Neural cell (in vitro differentiated cells): ENCODE measurements at regions not wholly inside any gene's neighbourhood (a gene's known extent, or its start where the extent isn't known, plus 50 kb on each side); places are given as distances from the start of the nearest gene placed in this dataset.

Experiments
- EP300 ChIP-seq: fragments of 450-650 bp; conservative IDR thresholded peaks from 2 replicates; pipeline ENCODE4 v1.6.1; 2014; ENCODE audit warnings: antibody characterized with exemption, mild to moderate bottlenecking, moderate library complexity; ENCODE audit not compliant: poor library complexity, severe bottlenecking
- EZH2 ChIP-seq: fragments of 200-600, 300-800 bp; shearing (Covaris generic), sonication (generic); IDR thresholded peaks from 2 replicates; pipeline ENCODE4 v1.6.1; 2014; ENCODE audit warnings: antibody characterized with exemption, low read length, borderline replicate concordance, mild to moderate bottlenecking; ENCODE audit not compliant: insufficient read depth, poor library complexity, severe bottlenecking
- MXI1 ChIP-seq: fragments of 450-650 bp; conservative IDR thresholded peaks from 2 replicates; pipeline ENCODE4 v1.6.1; 2014; ENCODE audit warnings: antibody characterized with exemption, mild to moderate bottlenecking; ENCODE audit not compliant: poor library complexity, severe bottlenecking
- SMC3 ChIP-seq: fragments of 450-650 bp; conservative IDR thresholded peaks from 2 replicates; pipeline ENCODE4 v1.6.1; 2014; ENCODE audit warnings: antibody characterized with exemption, mild to moderate bottlenecking, moderate library complexity; ENCODE audit not compliant: poor library complexity
- TAF1 ChIP-seq: IDR thresholded peaks from 2 replicates; pipeline ENCODE4 v1.6.1; 2012; ENCODE audit warnings: low read depth
- TF ChIP-seq, protein P1 (sequence below): fragments of 450-650 bp; IDR thresholded peaks from 2 replicates; pipeline ENCODE4 v1.5.1; 2014; ENCODE audit warnings: antibody characterized with exemption, mild to moderate bottlenecking, moderate library complexity; ENCODE audit not compliant: poor library complexity, severe bottlenecking
- TF ChIP-seq, protein P2 (sequence below): IDR thresholded peaks from 2 replicates; pipeline ENCODE4 v1.6.1; 2012; ENCODE audit warnings: borderline replicate concordance

- TF ChIP-seq, protein P1, sequence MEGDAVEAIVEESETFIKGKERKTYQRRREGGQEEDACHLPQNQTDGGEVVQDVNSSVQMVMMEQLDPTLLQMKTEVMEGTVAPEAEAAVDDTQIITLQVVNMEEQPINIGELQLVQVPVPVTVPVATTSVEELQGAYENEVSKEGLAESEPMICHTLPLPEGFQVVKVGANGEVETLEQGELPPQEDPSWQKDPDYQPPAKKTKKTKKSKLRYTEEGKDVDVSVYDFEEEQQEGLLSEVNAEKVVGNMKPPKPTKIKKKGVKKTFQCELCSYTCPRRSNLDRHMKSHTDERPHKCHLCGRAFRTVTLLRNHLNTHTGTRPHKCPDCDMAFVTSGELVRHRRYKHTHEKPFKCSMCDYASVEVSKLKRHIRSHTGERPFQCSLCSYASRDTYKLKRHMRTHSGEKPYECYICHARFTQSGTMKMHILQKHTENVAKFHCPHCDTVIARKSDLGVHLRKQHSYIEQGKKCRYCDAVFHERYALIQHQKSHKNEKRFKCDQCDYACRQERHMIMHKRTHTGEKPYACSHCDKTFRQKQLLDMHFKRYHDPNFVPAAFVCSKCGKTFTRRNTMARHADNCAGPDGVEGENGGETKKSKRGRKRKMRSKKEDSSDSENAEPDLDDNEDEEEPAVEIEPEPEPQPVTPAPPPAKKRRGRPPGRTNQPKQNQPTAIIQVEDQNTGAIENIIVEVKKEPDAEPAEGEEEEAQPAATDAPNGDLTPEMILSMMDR, result no peak
- TF ChIP-seq EZH2 (no peak), SMC3 (no peak), EP300 (no peak), TAF1 (no peak), MXI1 (no peak)
- TF ChIP-seq, protein P2, sequence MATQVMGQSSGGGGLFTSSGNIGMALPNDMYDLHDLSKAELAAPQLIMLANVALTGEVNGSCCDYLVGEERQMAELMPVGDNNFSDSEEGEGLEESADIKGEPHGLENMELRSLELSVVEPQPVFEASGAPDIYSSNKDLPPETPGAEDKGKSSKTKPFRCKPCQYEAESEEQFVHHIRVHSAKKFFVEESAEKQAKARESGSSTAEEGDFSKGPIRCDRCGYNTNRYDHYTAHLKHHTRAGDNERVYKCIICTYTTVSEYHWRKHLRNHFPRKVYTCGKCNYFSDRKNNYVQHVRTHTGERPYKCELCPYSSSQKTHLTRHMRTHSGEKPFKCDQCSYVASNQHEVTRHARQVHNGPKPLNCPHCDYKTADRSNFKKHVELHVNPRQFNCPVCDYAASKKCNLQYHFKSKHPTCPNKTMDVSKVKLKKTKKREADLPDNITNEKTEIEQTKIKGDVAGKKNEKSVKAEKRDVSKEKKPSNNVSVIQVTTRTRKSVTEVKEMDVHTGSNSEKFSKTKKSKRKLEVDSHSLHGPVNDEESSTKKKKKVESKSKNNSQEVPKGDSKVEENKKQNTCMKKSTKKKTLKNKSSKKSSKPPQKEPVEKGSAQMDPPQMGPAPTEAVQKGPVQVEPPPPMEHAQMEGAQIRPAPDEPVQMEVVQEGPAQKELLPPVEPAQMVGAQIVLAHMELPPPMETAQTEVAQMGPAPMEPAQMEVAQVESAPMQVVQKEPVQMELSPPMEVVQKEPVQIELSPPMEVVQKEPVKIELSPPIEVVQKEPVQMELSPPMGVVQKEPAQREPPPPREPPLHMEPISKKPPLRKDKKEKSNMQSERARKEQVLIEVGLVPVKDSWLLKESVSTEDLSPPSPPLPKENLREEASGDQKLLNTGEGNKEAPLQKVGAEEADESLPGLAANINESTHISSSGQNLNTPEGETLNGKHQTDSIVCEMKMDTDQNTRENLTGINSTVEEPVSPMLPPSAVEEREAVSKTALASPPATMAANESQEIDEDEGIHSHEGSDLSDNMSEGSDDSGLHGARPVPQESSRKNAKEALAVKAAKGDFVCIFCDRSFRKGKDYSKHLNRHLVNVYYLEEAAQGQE, result no peak
Observed at GRCh38 chr7:125409921-125410320, 480.3 kb upstream of the POT1 start.
